K562 (cell line): ENCODE measurements at regions not wholly inside any gene's neighbourhood (a gene's known extent, or its start where the extent isn't known, plus 50 kb on each side); places are given as distances from the start of the nearest gene placed in this dataset.

Experiments used
- ATAC-seq: fragments of 200-7000 bp; cut with Tn5 transposase; 3 replicates; pipeline ENCODE4 v1.9.1; 2020; ENCODE audit warnings: moderate library complexity
- BruUV-seq: library from RNA; stranded (reverse); fragments of 400-500 nt; replicated peaks from 2 replicates; lab custom pipeline; 2021; lab: Mats Ljungman, UMichigan
- CTCF ChIA-PET: fragments of 300-600 bp; formaldehyde crosslinking; extraction: SDS; loops from one replicate; lab custom pipeline; 2021; ENCODE audit warnings: low intra/inter-chr PET ratio; lab: Yijun Ruan, JAX
- POLR2A ChIA-PET: fragments of 300-600, 350-650 bp; sonication (Branson Sonifier 250); formaldehyde crosslinking; extraction: SDS; loops from one replicate; lab custom pipeline; 2021; ENCODE audit warnings: antibody characterized with exemption, inconsistent platforms; lab: Yijun Ruan, JAX
- DNase-seq, 4 experiments: peaks; one replicate each; pipeline versions ENCODE4 v3.0.0 to v3.0.0-alpha.2; 2011 to 2018; ENCODE audit warnings: low spot score in 3 of 4, mixed read lengths in 3 of 4; ENCODE audit errors: extremely low read depth in 1 of 4
- FAIRE-seq: peaks from 2 replicates; lab custom pipeline; 2011; peaks lifted over from hg19 to GRCh38; lab: Jason Lieb, UNC
- H2AFZ ChIP-seq: 2 replicates; pipeline ENCODE4 v1.6.0; 2011; ENCODE audit warnings: low read depth, low read length, control low read depth, inconsistent platforms
- H3K27ac ChIP-seq: fragments of 200-600 bp; 3 replicates; pipeline ENCODE4 v1.8.0; 2011; ENCODE audit warnings: low read depth, mild to moderate bottlenecking, control low read depth, inconsistent platforms, low read length, moderate library complexity, mixed read lengths; ENCODE audit errors: extremely low read depth
- H3K27me3 ChIP-seq, 2 experiments: fragments of 300-600 bp in 1 of 2; 2 replicates in 1 of 2; 3 replicates in 1 of 2; pipeline versions ENCODE4 v1.6.0 to v1.8.0; 2011; ENCODE audit warnings: inconsistent platforms in 2 of 2, low read length in 2 of 2, mild to moderate bottlenecking in 1 of 2, mixed read lengths in 1 of 2, moderate library complexity in 1 of 2; ENCODE audit not compliant: control insufficient read depth in 2 of 2, insufficient read depth in 2 of 2
- H3K36me3 ChIP-seq: fragments of 300-600 bp; 3 replicates; pipeline ENCODE4 v1.8.0; 2011; ENCODE audit warnings: mild to moderate bottlenecking, low read length, inconsistent platforms; ENCODE audit not compliant: control insufficient read depth, insufficient read depth
- H3K4me1 ChIP-seq, 2 experiments: fragments of 200-600 bp in 1 of 2; replicated peaks in 1 of 2; 2 replicates in 1 of 2; 3 replicates in 1 of 2; pipeline versions ENCODE4 v1.5.1 to v1.8.0; 2011; ENCODE audit warnings: inconsistent platforms in 2 of 2, low read length in 2 of 2, mild to moderate bottlenecking in 1 of 2, mixed read lengths in 1 of 2, moderate library complexity in 1 of 2; ENCODE audit not compliant: control insufficient read depth in 2 of 2, insufficient read depth in 2 of 2
- H3K4me2 ChIP-seq: 2 replicates; pipeline ENCODE4 v1.6.1; 2011; ENCODE audit warnings: low read length, control low read depth, inconsistent platforms, mixed read lengths; ENCODE audit not compliant: insufficient read depth
- H3K4me3 ChIP-seq: fragments of 200-600 bp; sonication (generic), shearing (Covaris generic); 2 replicates; pipeline ENCODE4 v1.5.1; 2016; ENCODE audit warnings: control low read depth, inconsistent platforms
- H3K79me2 ChIP-seq: fragments of 200-600 bp; 3 replicates; pipeline ENCODE4 v1.8.0; 2011; ENCODE audit warnings: low read length, inconsistent platforms; ENCODE audit not compliant: control insufficient read depth, insufficient read depth
- H3K9ac ChIP-seq, 2 experiments: 2 replicates each; pipeline versions ENCODE4 v1.6.0 to v1.6.1; 2011; ENCODE audit warnings: low read depth in 2 of 2, low read length in 2 of 2, control low read depth in 1 of 2, inconsistent platforms in 1 of 2, mild to moderate bottlenecking in 1 of 2, mixed read lengths in 1 of 2; ENCODE audit not compliant: insufficient read depth in 1 of 2
- H3K9me1 ChIP-seq: one replicate; pipeline ENCODE4 v1.6.0; 2011; ENCODE audit warnings: inconsistent platforms, mild to moderate bottlenecking, low read length, moderate library complexity; ENCODE audit not compliant: control insufficient read depth, insufficient read depth
- H3K9me3 ChIP-seq: replicated peaks from 2 replicates; pipeline ENCODE4 v1.5.1; 2011; ENCODE audit warnings: low read depth, low read length, inconsistent platforms; ENCODE audit not compliant: control insufficient read depth, insufficient read depth
- H4K20me1 ChIP-seq: replicated peaks from 2 replicates; pipeline ENCODE4 v1.6.1; 2011; ENCODE audit warnings: low read length, inconsistent platforms, mixed read lengths; ENCODE audit not compliant: control insufficient read depth, insufficient read depth
- MBD2 ChIP-seq: sonication (generic); IDR thresholded peaks from 2 replicates; pipeline ENCODE4 v1.6.1; 2016; ENCODE audit warnings: low read depth, borderline replicate concordance
- NFYB ChIP-seq: IDR thresholded peaks from 2 replicates; pipeline ENCODE4 v1.6.1; 2011; ENCODE audit warnings: mild to moderate bottlenecking, moderate library complexity; ENCODE audit not compliant: insufficient read length; ENCODE audit errors: extremely low read depth
- POU5F1 ChIP-seq: fragments of 150-350 bp; IDR thresholded peaks from 2 replicates; pipeline ENCODE4 v1.6.1; 2014; ENCODE audit warnings: borderline replicate concordance, low read length, low read depth, mild to moderate bottlenecking; ENCODE audit not compliant: partially characterized antibody
- WGBS: fragments of 100-300 bp; shearing (Covaris generic); methylation state at CpG from one replicate; pipeline ENCODE4 v1.1.6; 2016; ENCODE audit warnings: low coverage, mixed read lengths; ENCODE audit not compliant: insufficient coverage; ENCODE audit errors: missing lambda C conversion rate; 5-methylcytosine and 5-hydroxymethylcytosine counted together
- in situ Hi-C: fragments of 300-500 bp; cut with MboI; formaldehyde crosslinking; loops from 4 replicates; pipeline ENCODE4 v1.15.0; 2018; ENCODE audit warnings: inconsistent platforms, mixed read lengths
- intact Hi-C: fragments of 100-400 bp; cut with micrococcal nuclease; formaldehyde crosslinking; loops from 2 replicates; pipeline ENCODE4 v1.14.2; 2022
- TF ChIP-seq, protein P1 (sequence below): sonication (generic); formaldehyde crosslinking; IDR thresholded peaks from 2 replicates; pipeline ENCODE4 v1.8.0; 2022; ENCODE audit warnings: mild to moderate bottlenecking, missing genetic modification reagents

DNA sequence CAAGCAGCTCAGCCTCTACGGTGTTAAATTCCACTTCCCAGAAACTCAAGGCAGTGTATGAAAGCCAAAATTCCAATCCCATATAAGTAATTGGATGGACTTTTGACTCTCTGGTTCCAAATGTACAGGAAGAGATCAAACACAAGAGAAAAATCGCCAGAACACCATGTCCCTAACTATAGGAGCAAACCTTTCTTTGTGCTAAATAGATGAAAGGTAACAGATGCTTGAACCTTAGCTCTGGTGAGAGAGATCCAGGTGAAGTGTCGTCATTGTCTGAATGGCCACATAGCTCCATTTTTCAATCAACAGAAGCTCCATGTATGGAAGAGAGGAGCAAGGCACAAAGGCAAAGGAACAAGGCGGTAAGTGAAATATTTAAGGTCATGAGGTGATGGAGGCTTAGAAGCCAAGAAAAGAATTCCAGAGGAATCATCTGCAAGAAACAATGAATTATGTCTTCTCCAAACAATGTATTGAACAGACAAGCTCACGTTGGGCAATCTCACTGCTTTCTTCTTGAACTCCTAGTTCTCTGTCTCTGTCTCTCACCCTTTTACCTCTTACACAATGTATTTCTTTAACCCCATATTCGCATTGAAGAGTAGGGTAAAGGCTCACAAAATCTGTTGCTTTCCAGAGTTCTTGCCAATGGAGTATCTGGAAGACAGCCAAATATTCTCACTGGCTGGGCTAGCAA, 585.1 kb downstream of the GATA3 start:
- Histone ChIP-seq H3K27me3 (no peaks in the 10 kb centered on the region), H3K9me1 (no peaks in the 10 kb centered on the region), H4K20me1 (no peaks in the 10 kb centered on the region), H3K4me3 (no peak overlapping the region), H3K27ac (no peak overlapping the region), H3K79me2 (no peaks in the 10 kb centered on the region), H3K36me3 (no peaks in the 10 kb centered on the region), H3K9ac (no peak overlapping the region), H3K4me2 (no peak overlapping the region), H3K4me1 (no peaks in the 10 kb centered on the region), H2AFZ (no peak overlapping the region), H3K9me3 (no peaks in the 10 kb centered on the region)
- CTCF ChIA-PET, result no interaction called here
- WGBS, result 0% methylated on average over 6 of the region's 6 CpGs
- DNase-seq (no peak), ATAC-seq (no peak), FAIRE-seq (no peak)
- no TSS peak for BruUV-seq
- intact Hi-C loops (no loop called here), in situ Hi-C loops (no loop called here)
- TF ChIP-seq MBD2, result no peak
- TF ChIP-seq, protein P1, sequence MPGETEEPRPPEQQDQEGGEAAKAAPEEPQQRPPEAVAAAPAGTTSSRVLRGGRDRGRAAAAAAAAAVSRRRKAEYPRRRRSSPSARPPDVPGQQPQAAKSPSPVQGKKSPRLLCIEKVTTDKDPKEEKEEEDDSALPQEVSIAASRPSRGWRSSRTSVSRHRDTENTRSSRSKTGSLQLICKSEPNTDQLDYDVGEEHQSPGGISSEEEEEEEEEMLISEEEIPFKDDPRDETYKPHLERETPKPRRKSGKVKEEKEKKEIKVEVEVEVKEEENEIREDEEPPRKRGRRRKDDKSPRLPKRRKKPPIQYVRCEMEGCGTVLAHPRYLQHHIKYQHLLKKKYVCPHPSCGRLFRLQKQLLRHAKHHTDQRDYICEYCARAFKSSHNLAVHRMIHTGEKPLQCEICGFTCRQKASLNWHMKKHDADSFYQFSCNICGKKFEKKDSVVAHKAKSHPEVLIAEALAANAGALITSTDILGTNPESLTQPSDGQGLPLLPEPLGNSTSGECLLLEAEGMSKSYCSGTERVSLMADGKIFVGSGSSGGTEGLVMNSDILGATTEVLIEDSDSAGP (CRISPR knock-in tag), result no peak
- TF ChIP-seq NFYB, result no peak
- TF ChIP-seq POU5F1, result no peak
- POLR2A ChIA-PET, result no interaction called here
